ENCODE measurements at regions not wholly inside any gene's neighbourhood (a gene's known extent, or its start where the extent isn't known, plus 50 kb on each side); places are given as distances from the start of the nearest gene placed in this dataset.

DNA sequence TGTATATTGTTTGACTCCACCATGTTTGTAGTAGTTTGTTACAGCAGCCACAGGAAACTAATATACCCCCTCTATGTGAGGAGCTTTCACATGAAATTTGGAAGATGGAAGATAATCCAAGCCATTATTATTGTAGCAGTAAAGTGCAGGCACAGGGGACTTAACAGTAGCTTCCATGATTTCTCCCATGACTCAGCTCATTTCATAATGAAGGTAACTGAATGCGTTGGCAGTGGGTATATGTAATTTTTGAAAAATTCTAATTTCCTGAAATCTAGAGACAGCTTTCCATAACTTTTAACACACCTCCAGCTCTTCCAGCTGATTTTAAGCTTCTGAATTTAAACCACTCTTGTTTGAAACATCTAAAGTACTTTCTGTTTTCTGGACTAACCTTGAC, 181.2 kb downstream of the NR4A2 start:
- TF ChIP-seq, protein P1, sequence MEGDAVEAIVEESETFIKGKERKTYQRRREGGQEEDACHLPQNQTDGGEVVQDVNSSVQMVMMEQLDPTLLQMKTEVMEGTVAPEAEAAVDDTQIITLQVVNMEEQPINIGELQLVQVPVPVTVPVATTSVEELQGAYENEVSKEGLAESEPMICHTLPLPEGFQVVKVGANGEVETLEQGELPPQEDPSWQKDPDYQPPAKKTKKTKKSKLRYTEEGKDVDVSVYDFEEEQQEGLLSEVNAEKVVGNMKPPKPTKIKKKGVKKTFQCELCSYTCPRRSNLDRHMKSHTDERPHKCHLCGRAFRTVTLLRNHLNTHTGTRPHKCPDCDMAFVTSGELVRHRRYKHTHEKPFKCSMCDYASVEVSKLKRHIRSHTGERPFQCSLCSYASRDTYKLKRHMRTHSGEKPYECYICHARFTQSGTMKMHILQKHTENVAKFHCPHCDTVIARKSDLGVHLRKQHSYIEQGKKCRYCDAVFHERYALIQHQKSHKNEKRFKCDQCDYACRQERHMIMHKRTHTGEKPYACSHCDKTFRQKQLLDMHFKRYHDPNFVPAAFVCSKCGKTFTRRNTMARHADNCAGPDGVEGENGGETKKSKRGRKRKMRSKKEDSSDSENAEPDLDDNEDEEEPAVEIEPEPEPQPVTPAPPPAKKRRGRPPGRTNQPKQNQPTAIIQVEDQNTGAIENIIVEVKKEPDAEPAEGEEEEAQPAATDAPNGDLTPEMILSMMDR (IDR thresholded peaks at IDR 0.05): no peak
- no peak for TF ChIP-seq POLR2A (IDR thresholded peaks at IDR 0.05)

Measured in right lobe of liver (tissue), 4 donors.